HEK293 (cell line): ENCODE measurements at regions not wholly inside any gene's neighbourhood (a gene's known extent, or its start where the extent isn't known, plus 50 kb on each side); places are given as distances from the start of the nearest gene placed in this dataset.

ENCODE experiments used
- CTCF ChIP-seq: fragments of 450-650 bp; formaldehyde crosslinking; IDR thresholded peaks from 2 replicates; pipeline ENCODE4 v1.5.1; 2016; ENCODE audit warnings: missing biosample characterization, missing genetic modification characterization
- GFI1B ChIP-seq: fragments of 450-650 bp; formaldehyde crosslinking; IDR thresholded peaks from 2 replicates; pipeline ENCODE4 v1.5.1; 2016; ENCODE audit warnings: missing biosample characterization, missing genetic modification characterization
- PRDM10 ChIP-seq: fragments of 450-650 bp; formaldehyde crosslinking; IDR thresholded peaks from 2 replicates; pipeline ENCODE4 v1.5.1; 2016; ENCODE audit warnings: missing biosample characterization, missing genetic modification characterization
- SP2 ChIP-seq: fragments of 450-650 bp; formaldehyde crosslinking; IDR thresholded peaks from 2 replicates; pipeline ENCODE4 v1.5.1; 2016; ENCODE audit warnings: missing biosample characterization, missing genetic modification characterization
- WT1 ChIP-seq: fragments of 450-650 bp; formaldehyde crosslinking; IDR thresholded peaks from 2 replicates; pipeline ENCODE4 v1.5.1; 2016; ENCODE audit warnings: missing biosample characterization, missing genetic modification characterization
- ZBTB20 ChIP-seq: fragments of 450-650 bp; formaldehyde crosslinking; IDR thresholded peaks from 2 replicates; pipeline ENCODE4 v1.5.1; 2016; ENCODE audit warnings: missing biosample characterization, missing genetic modification characterization
- ZEB2 ChIP-seq: fragments of 450-650 bp; formaldehyde crosslinking; IDR thresholded peaks from 2 replicates; pipeline ENCODE4 v1.5.1; 2016; ENCODE audit warnings: missing biosample characterization, missing genetic modification characterization
- ZFP69B ChIP-seq: fragments of 450-650 bp; formaldehyde crosslinking; IDR thresholded peaks from 2 replicates; pipeline ENCODE4 v1.5.1; 2016; ENCODE audit warnings: missing biosample characterization, missing genetic modification characterization
- ZIC2 ChIP-seq: fragments of 450-650 bp; formaldehyde crosslinking; IDR thresholded peaks from 2 replicates; pipeline ENCODE4 v1.5.1; 2016; ENCODE audit warnings: missing biosample characterization, missing genetic modification characterization
- ZNF132 ChIP-seq: fragments of 450-650 bp; formaldehyde crosslinking; IDR thresholded peaks from 2 replicates; pipeline ENCODE4 v1.5.1; 2017; ENCODE audit warnings: missing biosample characterization, missing genetic modification characterization, borderline replicate concordance
- ZNF146 ChIP-seq: fragments of 450-650 bp; formaldehyde crosslinking; IDR thresholded peaks from 2 replicates; pipeline ENCODE4 v1.5.1; 2016; ENCODE audit warnings: missing biosample characterization, missing genetic modification characterization
- ZNF18 ChIP-seq: fragments of 450-650 bp; formaldehyde crosslinking; IDR thresholded peaks from 2 replicates; pipeline ENCODE4 v1.5.1; 2016; ENCODE audit warnings: missing biosample characterization, missing genetic modification characterization
- ZNF184 ChIP-seq: fragments of 450-650 bp; IDR thresholded peaks from 2 replicates; pipeline ENCODE4 v1.5.1; 2018; ENCODE audit warnings: missing biosample characterization, mild to moderate bottlenecking, missing genetic modification characterization
- ZNF302 ChIP-seq: fragments of 450-650 bp; formaldehyde crosslinking; IDR thresholded peaks from 2 replicates; pipeline ENCODE4 v1.5.1; 2016; ENCODE audit warnings: missing biosample characterization, missing genetic modification characterization, low read depth
- ZNF37A ChIP-seq: fragments of 450-650 bp; IDR thresholded peaks from 2 replicates; pipeline ENCODE4 v1.5.1; 2018; ENCODE audit warnings: missing biosample characterization, missing genetic modification characterization
- ZNF48 ChIP-seq: fragments of 450-650 bp; formaldehyde crosslinking; IDR thresholded peaks from 2 replicates; pipeline ENCODE4 v1.5.1; 2016; ENCODE audit warnings: missing biosample characterization, missing genetic modification characterization
- ZNF561 ChIP-seq: fragments of 450-650 bp; IDR thresholded peaks from 2 replicates; pipeline ENCODE4 v1.5.1; 2018; ENCODE audit warnings: missing biosample characterization, missing genetic modification characterization, borderline replicate concordance
- ZNF596 ChIP-seq: fragments of 450-650 bp; IDR thresholded peaks from 2 replicates; pipeline ENCODE4 v1.5.0; 2018; ENCODE audit warnings: missing biosample characterization, mild to moderate bottlenecking, missing genetic modification characterization, moderate library complexity
- ZNF610 ChIP-seq: fragments of 450-650 bp; formaldehyde crosslinking; IDR thresholded peaks from 2 replicates; pipeline ENCODE4 v1.5.1; 2016; ENCODE audit warnings: missing biosample characterization, missing genetic modification characterization, borderline replicate concordance
- ZNF654 ChIP-seq: fragments of 450-650 bp; formaldehyde crosslinking; IDR thresholded peaks from 2 replicates; pipeline ENCODE4 v1.5.1; 2016; ENCODE audit warnings: low read depth, missing biosample characterization, missing genetic modification characterization
- ZNF660 ChIP-seq: fragments of 450-650 bp; IDR thresholded peaks from 2 replicates; pipeline ENCODE4 v1.5.1; 2018; ENCODE audit warnings: missing biosample characterization, mild to moderate bottlenecking, missing genetic modification characterization
- ZNF76 ChIP-seq: fragments of 450-650 bp; formaldehyde crosslinking; IDR thresholded peaks from 2 replicates; pipeline ENCODE4; 2016; ENCODE audit warnings: low read depth, missing biosample characterization, missing genetic modification characterization, borderline replicate concordance
- ZNF777 ChIP-seq: fragments of 450-650 bp; formaldehyde crosslinking; IDR thresholded peaks from 2 replicates; pipeline ENCODE4 v1.5.1; 2017; ENCODE audit warnings: missing biosample characterization, missing genetic modification characterization, borderline replicate concordance
- ZNF837 ChIP-seq: fragments of 450-650 bp; formaldehyde crosslinking; IDR thresholded peaks from 2 replicates; pipeline ENCODE4 v1.5.1; 2016; ENCODE audit warnings: missing biosample characterization, missing genetic modification characterization
- ZSCAN23 ChIP-seq: fragments of 450-650 bp; formaldehyde crosslinking; IDR thresholded peaks from 2 replicates; pipeline ENCODE4 v1.5.1; 2016; ENCODE audit warnings: missing biosample characterization, missing genetic modification characterization
- ZXDB ChIP-seq: fragments of 450-650 bp; formaldehyde crosslinking; IDR thresholded peaks from 2 replicates; pipeline ENCODE4 v1.5.1; 2016; ENCODE audit warnings: missing biosample characterization, missing genetic modification characterization
- TF ChIP-seq, protein P1 (sequence below): fragments of 450-650 bp; formaldehyde crosslinking; optimal IDR thresholded peaks from 2 replicates; pipeline ENCODE3; 2016; ENCODE audit warnings: missing biosample characterization, mild to moderate bottlenecking, missing genetic modification characterization
- TF ChIP-seq, protein P2 (sequence below): fragments of 450-650 bp; formaldehyde crosslinking; IDR thresholded peaks from 2 replicates; pipeline ENCODE4 v1.5.1; 2016; ENCODE audit warnings: missing biosample characterization, missing genetic modification characterization
- TF ChIP-seq, protein P3 (sequence below): fragments of 450-650 bp; formaldehyde crosslinking; IDR thresholded peaks from 2 replicates; pipeline ENCODE4 v1.5.0; 2017; ENCODE audit warnings: missing biosample characterization, missing genetic modification characterization, borderline replicate concordance

- TF ChIP-seq, protein P1, sequence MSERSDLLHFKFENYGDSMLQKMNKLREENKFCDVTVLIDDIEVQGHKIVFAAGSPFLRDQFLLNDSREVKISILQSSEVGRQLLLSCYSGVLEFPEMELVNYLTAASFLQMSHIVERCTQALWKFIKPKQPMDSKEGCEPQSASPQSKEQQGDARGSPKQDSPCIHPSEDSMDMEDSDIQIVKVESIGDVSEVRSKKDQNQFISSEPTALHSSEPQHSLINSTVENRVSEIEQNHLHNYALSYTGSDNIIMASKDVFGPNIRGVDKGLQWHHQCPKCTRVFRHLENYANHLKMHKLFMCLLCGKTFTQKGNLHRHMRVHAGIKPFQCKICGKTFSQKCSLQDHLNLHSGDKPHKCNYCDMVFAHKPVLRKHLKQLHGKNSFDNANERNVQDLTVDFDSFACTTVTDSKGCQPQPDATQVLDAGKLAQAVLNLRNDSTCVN (tag by site-specific recombination), result peak; percentile 34
- TF ChIP-seq ZNF302 (tag by site-specific recombination), result no peak
- no peak for TF ChIP-seq ZNF146 (tag by site-specific recombination)
- TF ChIP-seq ZFP69B, result peak; percentile 43; the same call in 1 of the 2 replicates
- peak; percentile 46 for TF ChIP-seq PRDM10 (tag by site-specific recombination)
- TF ChIP-seq ZNF48 (tag by site-specific recombination), result no peak
- peak; percentile 72 for TF ChIP-seq ZEB2
- no peak for TF ChIP-seq ZNF18 (tag by site-specific recombination)
- TF ChIP-seq SP2 (tag by site-specific recombination), result no peak
- TF ChIP-seq ZNF596 (tag by site-specific recombination), result no peak
- TF ChIP-seq CTCF (tag by site-specific recombination), result peak; percentile 97
- no peak for TF ChIP-seq ZNF184 (tag by site-specific recombination)
- TF ChIP-seq ZXDB, result 0 out of 2 replicates have a peak, but pooled peaks have one; percentile 51
- TF ChIP-seq ZNF76 (tag by site-specific recombination), result no peak
- TF ChIP-seq ZNF660 (tag by site-specific recombination), result peak; percentile 68
- TF ChIP-seq, protein P2, sequence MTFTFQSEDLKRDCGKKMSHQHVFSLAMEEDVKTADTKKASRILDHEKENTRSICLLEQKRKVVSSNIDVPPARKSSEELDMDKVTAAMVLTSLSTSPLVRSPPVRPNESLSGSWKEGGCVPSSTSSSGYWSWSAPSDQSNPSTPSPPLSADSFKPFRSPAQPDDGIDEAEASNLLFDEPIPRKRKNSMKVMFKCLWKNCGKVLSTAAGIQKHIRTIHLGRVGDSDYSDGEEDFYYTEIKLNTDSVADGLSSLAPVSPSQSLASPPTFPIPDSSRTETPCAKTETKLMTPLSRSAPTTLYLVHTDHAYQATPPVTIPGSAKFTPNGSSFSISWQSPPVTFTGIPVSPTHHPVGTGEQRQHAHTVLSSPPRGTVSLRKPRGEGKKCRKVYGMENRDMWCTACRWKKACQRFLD (tag by site-specific recombination), result no peak
- peak; percentile 73 for TF ChIP-seq ZBTB20 (tag by site-specific recombination)
- TF ChIP-seq ZNF654 (tag by site-specific recombination), result peak; percentile 52
- TF ChIP-seq ZNF561 (tag by site-specific recombination), result 0 out of 2 replicates have a peak, but pooled peaks have one; percentile 31
- no peak for TF ChIP-seq WT1 (tag by site-specific recombination)
- TF ChIP-seq ZNF837 (tag by site-specific recombination), result no peak
- TF ChIP-seq ZNF37A (tag by site-specific recombination), result no peak
- no peak for TF ChIP-seq ZNF132 (tag by site-specific recombination)
- TF ChIP-seq ZNF610 (tag by site-specific recombination), result no peak
- peak; percentile 77 for TF ChIP-seq ZIC2 (tag by site-specific recombination)
- no peak for TF ChIP-seq GFI1B (tag by site-specific recombination)
- no peak for TF ChIP-seq ZSCAN23 (tag by site-specific recombination)
- no peak for TF ChIP-seq ZNF777 (tag by site-specific recombination)
- TF ChIP-seq, protein P3, sequence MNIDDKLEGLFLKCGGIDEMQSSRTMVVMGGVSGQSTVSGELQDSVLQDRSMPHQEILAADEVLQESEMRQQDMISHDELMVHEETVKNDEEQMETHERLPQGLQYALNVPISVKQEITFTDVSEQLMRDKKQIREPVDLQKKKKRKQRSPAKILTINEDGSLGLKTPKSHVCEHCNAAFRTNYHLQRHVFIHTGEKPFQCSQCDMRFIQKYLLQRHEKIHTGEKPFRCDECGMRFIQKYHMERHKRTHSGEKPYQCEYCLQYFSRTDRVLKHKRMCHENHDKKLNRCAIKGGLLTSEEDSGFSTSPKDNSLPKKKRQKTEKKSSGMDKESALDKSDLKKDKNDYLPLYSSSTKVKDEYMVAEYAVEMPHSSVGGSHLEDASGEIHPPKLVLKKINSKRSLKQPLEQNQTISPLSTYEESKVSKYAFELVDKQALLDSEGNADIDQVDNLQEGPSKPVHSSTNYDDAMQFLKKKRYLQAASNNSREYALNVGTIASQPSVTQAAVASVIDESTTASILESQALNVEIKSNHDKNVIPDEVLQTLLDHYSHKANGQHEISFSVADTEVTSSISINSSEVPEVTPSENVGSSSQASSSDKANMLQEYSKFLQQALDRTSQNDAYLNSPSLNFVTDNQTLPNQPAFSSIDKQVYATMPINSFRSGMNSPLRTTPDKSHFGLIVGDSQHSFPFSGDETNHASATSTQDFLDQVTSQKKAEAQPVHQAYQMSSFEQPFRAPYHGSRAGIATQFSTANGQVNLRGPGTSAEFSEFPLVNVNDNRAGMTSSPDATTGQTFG, result no peak
Observed at GRCh38 chr12:107912421-107913004, 138.0 kb downstream of the ASCL4 start (continued).
